HG03097 (cell line): ENCODE measurements at regions not wholly inside any gene's neighbourhood (a gene's known extent, or its start where the extent isn't known, plus 50 kb on each side); places are given as distances from the start of the nearest gene placed in this dataset.
"Not testable (repeated sequence)": the region's sequence is repeated elsewhere in the genome, so short reads cannot be mapped to it uniquely, and the experiment has no call there.

ENCODE experiments used
- ATAC-seq: cut with Tn5 transposase; IDR thresholded peaks from one replicate; pipeline ENCODE4 v1.9.1; 2021; ENCODE audit not compliant: unreplicated experiment, low FRiP score

GRCh38 chr14:22315336-22315735 lies 273.7 kb downstream of the DAD1 start:
- ATAC-seq, result no peak

GRCh38 chr14:22314183-22314820 lies 274.7 kb downstream of the DAD1 start:
- ATAC-seq, result no peak

- no peak for ATAC-seq
Observed at GRCh38 chr14:22313172-22313801, 275.7 kb downstream of the DAD1 start.

- no peak for ATAC-seq
Observed at GRCh38 chr14:22311636-22312035, 277.4 kb downstream of the DAD1 start.

- no peak for ATAC-seq
Observed at GRCh38 chr14:22305607-22306006, 283.4 kb downstream of the DAD1 start.

DNA sequence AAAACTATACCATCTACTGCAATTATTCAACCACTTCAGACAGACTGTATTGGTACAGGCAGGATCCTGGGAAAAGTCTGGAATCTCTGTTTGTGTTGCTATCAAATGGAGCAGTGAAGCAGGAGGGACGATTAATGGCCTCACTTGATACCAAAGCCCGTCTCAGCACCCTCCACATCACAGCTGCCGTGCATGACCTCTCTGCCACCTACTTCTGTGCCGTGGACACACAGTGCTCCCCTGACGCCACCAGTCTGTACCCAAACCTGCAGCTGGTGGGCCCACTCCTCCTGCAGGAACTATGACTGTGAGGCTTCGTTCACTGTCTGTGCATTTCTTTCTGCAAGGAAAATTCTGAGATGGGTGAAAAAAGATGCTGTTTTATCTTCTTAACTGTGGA lies 284.7 kb downstream of the DAD1 start:
- no peak for ATAC-seq

DNA sequence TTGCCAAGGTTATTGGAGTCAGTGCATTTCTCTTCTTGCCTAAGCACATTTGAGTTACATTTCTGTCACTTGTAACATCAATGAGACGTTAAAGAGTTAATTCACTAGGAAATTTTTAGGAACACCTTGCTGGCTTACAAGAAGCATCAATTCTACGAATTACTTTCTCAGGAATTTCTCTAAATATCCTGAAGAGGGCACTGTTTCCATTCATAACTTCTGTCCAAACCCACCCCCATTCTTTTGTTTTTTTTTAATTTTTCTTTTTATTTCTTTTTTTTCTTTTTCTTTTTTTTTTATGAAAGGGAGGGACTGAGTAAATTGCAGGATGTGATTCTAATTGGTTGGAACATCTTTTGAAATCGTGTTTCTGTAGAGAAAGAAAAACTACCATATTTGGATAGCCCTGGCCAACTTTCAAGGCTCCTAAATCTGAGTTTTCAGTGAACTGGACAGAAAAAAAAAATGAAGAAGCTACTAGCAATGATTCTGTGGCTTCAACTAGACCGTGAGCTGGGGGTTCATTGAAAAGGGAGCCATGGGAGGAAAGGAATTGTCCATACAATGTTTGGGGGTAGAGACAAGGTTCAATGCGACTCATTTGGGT lies 285.3 kb downstream of the DAD1 start:
- ATAC-seq, result no peak

- ATAC-seq, result no peak
Observed at GRCh38 chr14:22300646-22301045, 288.4 kb downstream of the DAD1 start.

DNA sequence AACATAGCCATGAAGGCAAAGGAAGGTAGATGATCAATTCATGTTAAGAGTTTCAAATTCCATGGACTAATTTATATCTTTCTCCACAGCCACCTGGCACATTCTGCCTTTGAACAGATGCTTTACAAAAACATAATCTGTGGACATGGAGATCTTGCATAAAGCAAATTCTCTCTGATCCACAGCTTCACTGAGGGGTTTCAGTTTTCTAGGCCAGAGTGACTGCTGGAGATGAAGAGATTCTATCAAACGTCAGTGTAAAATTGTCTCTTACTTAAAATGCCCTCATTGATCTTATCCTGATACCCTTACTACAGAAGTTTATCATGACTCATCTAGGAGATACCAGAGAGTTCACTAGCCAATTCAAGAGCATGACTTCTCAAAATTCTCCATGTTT lies 291.6 kb downstream of the DAD1 start:
- ATAC-seq, result no peak

- ATAC-seq, result no peak
Observed at GRCh38 chr14:22296722-22297121, 292.3 kb downstream of the DAD1 start.

GRCh38 chr14:22296088-22296487 lies 292.9 kb downstream of the DAD1 start:
- no peak for ATAC-seq

- no peak for ATAC-seq
Observed at GRCh38 chr14:22291406-22291805, 297.6 kb downstream of the DAD1 start.

GRCh38 chr14:22289570-22289969 lies 299.5 kb downstream of the DAD1 start:
- ATAC-seq, result no peak

DNA sequence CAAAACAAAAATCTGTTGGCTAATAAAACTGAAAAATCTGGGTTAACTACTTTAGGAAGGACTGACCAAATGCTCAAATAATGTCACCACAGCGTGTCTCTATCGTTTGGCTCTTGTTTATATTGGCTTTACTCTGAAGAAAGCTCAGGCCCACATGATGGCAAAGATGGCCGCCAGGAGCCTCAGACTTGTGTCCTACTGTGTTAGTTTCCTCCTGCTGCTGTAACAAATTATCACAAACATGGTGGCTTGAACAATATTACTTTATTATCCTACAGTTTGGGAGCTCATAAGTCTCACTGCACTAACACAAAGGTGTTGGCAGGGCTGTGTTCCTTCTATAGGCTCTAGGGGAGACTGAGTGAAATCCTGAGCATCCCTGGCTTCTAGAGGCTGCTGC lies 303.0 kb downstream of the DAD1 start:
- no peak for ATAC-seq

- ATAC-seq, result no peak
Observed at GRCh38 chr14:22282949-22283348, 306.1 kb downstream of the DAD1 start.

DNA sequence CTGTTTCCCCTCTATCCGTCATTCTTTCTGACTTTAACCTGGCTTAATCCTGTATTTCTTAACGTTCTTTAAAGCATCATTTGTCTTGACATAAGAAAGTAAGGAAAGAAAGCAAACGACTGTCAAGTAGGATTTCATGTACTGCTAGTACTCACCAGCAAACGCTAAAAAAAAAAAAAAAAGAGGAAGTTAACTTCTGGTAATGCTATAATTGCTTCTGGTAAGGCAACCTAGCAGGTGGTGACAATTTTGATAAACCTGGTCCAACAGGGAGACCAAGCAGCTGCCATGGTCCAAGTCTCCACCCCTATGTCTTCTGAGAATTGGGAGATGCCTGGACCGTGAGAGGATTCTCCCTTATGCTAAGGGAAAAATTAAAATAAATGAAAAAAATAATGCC lies 306.6 kb downstream of the DAD1 start:
- no peak for ATAC-seq

- ATAC-seq, result not testable (repeated sequence)
Observed at GRCh38 chr14:22281447-22281874, 307.6 kb downstream of the DAD1 start.

GRCh38 chr14:22280497-22281316 lies 308.3 kb downstream of the DAD1 start:
- ATAC-seq, result no peak

DNA sequence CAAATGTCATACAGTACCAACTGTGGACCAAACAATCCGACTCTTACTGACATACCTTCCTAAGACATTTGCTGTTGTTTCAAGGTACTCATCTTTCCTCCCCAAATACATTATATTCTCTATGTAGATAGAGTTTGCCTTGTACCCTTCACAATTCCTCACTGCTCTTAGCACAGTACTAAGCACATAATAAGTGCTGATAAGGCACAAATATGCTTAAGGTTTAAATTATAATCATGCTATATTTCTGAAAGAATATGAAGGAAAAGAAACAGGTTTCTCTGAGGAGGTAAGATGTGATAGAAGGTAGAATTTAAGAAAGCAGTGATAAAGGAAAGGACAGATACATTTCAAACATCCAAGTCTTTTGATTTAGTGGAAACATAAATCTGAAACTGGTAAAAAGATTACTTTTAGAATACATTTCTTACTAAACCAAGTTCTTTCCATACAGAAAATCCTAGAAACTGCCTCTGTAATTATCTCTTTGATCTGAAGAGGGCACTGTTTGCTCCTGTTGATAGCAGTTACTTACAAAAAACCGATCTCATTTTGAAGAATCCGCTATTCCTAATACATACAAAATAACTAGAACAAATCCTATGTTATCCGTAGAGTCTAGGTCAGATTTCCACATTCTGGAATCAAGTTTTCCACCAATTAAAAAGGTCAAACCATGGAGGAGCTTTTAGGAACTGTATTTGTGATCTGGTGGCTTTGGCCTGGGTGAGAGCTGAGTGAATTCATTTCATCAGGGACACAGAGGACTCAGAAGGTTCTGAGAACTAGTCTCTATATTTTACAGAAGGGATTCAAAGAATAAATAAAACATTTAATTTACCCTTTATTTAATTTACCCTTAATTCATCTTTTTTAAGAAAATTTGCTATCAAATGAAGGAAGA lies 311.9 kb downstream of the DAD1 start:
- ATAC-seq, result no peak
